IMR-90 (cell line): ENCODE measurements at regions not wholly inside any gene's neighbourhood (a gene's known extent, or its start where the extent isn't known, plus 50 kb on each side); places are given as distances from the start of the nearest gene placed in this dataset.

ENCODE experiments used
- CEBPB ChIP-seq: IDR thresholded peaks from 2 replicates; pipeline ENCODE4 v1.6.1; 2012; ENCODE audit warnings: low read depth, low read length, improper control_type of control experiment
- CHD1 ChIP-seq: IDR thresholded peaks from 2 replicates; pipeline ENCODE4 v1.6.1; 2012; ENCODE audit warnings: low read depth, low read length, improper control_type of control experiment
- FOS ChIP-seq: fragments of 150-350 bp; IDR thresholded peaks from 2 replicates; pipeline ENCODE4 v1.6.1; 2016; ENCODE audit warnings: low read depth, low read length
- MAFK ChIP-seq: IDR thresholded peaks from 2 replicates; pipeline ENCODE4 v1.6.1; 2012; ENCODE audit warnings: low read depth, low read length, improper control_type of control experiment
- MAZ ChIP-seq: IDR thresholded peaks from 2 replicates; pipeline ENCODE4 v1.6.1; 2012; ENCODE audit warnings: low read depth, mild to moderate bottlenecking, low read length, improper control_type of control experiment, moderate library complexity, borderline replicate concordance
- MXI1 ChIP-seq: IDR thresholded peaks from 2 replicates; pipeline ENCODE4 v1.6.1; 2012; ENCODE audit warnings: low read depth, mild to moderate bottlenecking, low read length, moderate library complexity, borderline replicate concordance
- NFE2L2 ChIP-seq: fragments of 150-350 bp; IDR thresholded peaks from 2 replicates; pipeline ENCODE4 v1.6.1; 2016; ENCODE audit warnings: low read depth, mild to moderate bottlenecking, low read length
- POLR2A ChIP-seq: IDR thresholded peaks from 2 replicates; pipeline ENCODE4 v1.6.1; 2012; ENCODE audit warnings: mild to moderate bottlenecking, low read depth, low read length
- RAD21 ChIP-seq: IDR thresholded peaks from 2 replicates; pipeline ENCODE4 v1.6.1; 2012; ENCODE audit warnings: low read length, improper control_type of control experiment
- RCOR1 ChIP-seq: IDR thresholded peaks from 2 replicates; pipeline ENCODE4 v1.6.1; 2012; ENCODE audit warnings: mild to moderate bottlenecking, low read length, improper control_type of control experiment; ENCODE audit not compliant: insufficient replicate concordance
- RFX5 ChIP-seq: IDR thresholded peaks from 2 replicates; pipeline ENCODE4 v1.8.0; 2012; ENCODE audit warnings: low read depth, mild to moderate bottlenecking, low read length, moderate library complexity
- SMC3 ChIP-seq: fragments of 150-350 bp; IDR thresholded peaks from 2 replicates; pipeline ENCODE4 v1.6.1; 2016; ENCODE audit warnings: low read depth, mild to moderate bottlenecking, antibody characterized with exemption, low read length, moderate library complexity
- TF ChIP-seq, protein P1 (sequence below): conservative IDR thresholded peaks from 2 replicates; pipeline ENCODE4 v1.5.1; 2012; ENCODE audit warnings: mild to moderate bottlenecking, low read depth, low read length, improper control_type of control experiment
- TF ChIP-seq, protein P2 (sequence below): fragments of 150-350 bp; IDR thresholded peaks from 2 replicates; pipeline ENCODE4 v1.6.1; 2017; ENCODE audit warnings: mild to moderate bottlenecking, antibody characterized with exemption, low read length, low read depth

DNA sequence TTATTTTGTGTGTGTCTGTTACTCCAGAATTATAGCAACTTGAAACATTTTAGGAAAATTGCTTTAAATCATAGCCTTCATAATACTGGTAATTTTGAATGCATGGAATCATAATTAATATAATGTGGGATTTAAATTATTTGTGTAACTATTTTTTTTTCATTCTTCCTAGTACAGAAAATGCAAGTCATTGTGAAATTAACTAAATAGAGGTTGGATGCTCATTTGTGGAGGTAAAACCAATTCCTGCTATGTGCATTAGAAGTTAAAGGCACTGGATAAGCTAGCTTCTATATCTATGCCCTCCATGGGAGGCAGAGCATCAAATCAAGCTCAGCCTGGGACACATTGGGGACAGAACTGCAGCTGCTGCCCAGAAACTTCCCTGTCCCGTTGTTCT lies 1048.5 kb upstream of the PABPC4L start:
- TF ChIP-seq, protein P1, sequence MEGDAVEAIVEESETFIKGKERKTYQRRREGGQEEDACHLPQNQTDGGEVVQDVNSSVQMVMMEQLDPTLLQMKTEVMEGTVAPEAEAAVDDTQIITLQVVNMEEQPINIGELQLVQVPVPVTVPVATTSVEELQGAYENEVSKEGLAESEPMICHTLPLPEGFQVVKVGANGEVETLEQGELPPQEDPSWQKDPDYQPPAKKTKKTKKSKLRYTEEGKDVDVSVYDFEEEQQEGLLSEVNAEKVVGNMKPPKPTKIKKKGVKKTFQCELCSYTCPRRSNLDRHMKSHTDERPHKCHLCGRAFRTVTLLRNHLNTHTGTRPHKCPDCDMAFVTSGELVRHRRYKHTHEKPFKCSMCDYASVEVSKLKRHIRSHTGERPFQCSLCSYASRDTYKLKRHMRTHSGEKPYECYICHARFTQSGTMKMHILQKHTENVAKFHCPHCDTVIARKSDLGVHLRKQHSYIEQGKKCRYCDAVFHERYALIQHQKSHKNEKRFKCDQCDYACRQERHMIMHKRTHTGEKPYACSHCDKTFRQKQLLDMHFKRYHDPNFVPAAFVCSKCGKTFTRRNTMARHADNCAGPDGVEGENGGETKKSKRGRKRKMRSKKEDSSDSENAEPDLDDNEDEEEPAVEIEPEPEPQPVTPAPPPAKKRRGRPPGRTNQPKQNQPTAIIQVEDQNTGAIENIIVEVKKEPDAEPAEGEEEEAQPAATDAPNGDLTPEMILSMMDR, result no peak
- TF ChIP-seq POLR2A, result no peak
- TF ChIP-seq MXI1, result no peak
- no peak for TF ChIP-seq FOS
- TF ChIP-seq NFE2L2, result peak; percentile 71
- no peak for TF ChIP-seq RCOR1
- TF ChIP-seq SMC3, result no peak
- TF ChIP-seq MAFK, result no peak
- no peak for TF ChIP-seq RAD21
- TF ChIP-seq, protein P2, sequence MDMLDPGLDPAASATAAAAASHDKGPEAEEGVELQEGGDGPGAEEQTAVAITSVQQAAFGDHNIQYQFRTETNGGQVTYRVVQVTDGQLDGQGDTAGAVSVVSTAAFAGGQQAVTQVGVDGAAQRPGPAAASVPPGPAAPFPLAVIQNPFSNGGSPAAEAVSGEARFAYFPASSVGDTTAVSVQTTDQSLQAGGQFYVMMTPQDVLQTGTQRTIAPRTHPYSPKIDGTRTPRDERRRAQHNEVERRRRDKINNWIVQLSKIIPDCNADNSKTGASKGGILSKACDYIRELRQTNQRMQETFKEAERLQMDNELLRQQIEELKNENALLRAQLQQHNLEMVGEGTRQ, result no peak
- no peak for TF ChIP-seq CEBPB
- TF ChIP-seq MAZ, result no peak
- no peak for TF ChIP-seq CHD1
- no peak for TF ChIP-seq RFX5
